NCI-H526 treated with DMSO at 0.1 percent for 48 hours (cell line): ENCODE measurements at regions not wholly inside any gene's neighbourhood (a gene's known extent, or its start where the extent isn't known, plus 50 kb on each side); places are given as distances from the start of the nearest gene placed in this dataset.
"Not testable (repeated sequence)": the region's sequence is repeated elsewhere in the genome, so short reads cannot be mapped to it uniquely, and the experiment has no call there.

Experiments
- DNase-seq: peaks from one replicate; lab custom pipeline; 2025; lab: John Stamatoyannopoulos, UW

DNA sequence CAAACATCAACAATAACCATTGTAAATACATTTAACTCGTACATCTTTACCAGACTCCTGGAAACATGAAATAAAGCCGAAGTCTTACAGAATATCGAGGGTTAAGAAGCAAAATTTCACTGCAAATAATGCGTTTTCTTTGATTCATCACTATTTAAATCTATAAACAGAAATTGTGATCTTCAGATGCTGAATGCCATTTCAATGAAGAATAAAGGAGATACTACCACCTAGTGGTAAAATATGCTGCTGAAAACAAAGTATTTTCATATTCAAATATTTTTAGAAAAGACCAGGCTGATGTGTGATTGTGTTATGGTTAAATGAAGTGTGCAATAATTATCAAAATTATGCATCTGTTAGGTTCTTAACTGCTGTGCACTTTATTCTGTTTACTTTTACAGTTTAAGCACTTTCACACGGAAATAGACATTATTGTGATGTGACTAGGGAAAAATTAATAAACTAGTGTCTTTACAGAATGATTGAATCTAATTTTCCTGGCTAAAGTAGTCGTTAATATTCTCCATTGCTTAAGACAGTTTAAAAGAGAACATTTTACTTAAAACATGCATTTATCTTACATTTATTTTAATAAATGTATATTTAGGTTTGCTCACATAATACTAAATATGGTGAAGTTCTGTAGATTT lies 1093.1 kb downstream of the MRPL39 start:
- peak; percentile 7 for DNase-seq

DNA sequence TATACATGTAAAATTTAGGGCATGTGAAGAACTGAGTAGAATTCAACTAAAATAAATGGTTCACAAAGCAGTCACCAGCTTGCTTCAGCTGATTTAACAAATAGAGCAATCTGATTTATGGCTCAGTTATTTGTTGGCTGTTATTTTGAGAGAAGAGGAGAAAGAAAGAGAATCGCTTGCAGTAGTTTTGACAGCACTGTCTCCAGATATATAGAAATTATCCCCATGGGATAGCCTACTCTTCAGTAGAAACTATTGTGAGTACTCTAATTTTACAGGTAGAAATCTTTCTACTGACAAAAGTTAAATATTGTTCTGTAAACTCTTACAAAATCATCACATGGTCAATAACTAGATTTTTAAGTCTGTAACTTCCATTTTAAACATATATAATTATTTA lies 1098.2 kb downstream of the MRPL39 start:
- DNase-seq: no peak

DNA sequence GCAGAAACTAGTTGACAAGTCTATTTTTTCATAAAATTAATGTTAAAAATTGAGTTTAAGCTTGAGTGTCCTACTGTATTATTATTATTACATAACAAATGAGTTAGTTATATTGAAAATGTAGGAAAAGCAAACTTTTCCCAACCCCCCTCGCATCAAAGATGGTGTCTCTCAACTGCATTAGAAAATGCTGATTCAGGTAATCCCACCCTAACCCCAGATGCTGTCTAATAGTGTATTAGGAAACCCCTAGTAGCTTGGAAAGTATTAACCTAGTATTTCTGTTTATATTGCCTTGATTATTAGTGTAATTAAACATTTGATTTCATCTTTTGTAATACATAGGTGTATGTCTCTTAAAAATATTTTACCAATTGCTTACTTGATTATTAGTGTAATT lies 1120.3 kb downstream of the MRPL39 start:
- no peak for DNase-seq

- not testable (repeated sequence) for DNase-seq
Observed at GRCh38 chr21:24483361-24483760, 1123.9 kb downstream of the MRPL39 start.

GRCh38 chr21:24470852-24471251 lies 1136.4 kb downstream of the MRPL39 start:
- DNase-seq: no peak

DNA sequence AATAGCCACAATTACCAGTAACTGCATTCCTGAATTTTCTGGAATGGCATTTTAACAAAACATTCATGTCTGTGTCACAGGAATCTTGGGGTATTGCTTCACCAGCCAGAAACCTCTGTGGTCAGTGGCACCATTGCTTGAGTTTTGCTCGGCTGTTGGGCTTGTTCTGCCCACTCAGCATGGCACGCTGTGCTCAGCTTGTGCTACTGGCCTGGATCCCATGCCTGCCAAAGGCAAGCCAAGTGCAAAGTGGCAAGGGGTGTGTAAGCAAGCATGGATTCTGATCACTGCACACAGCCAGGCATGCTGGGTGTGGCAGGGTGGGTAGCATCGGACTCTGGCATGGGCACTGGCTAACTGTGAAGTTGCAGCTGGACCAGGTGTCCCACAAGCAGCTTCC lies 1150.9 kb downstream of the MRPL39 start:
- no peak for DNase-seq

DNA sequence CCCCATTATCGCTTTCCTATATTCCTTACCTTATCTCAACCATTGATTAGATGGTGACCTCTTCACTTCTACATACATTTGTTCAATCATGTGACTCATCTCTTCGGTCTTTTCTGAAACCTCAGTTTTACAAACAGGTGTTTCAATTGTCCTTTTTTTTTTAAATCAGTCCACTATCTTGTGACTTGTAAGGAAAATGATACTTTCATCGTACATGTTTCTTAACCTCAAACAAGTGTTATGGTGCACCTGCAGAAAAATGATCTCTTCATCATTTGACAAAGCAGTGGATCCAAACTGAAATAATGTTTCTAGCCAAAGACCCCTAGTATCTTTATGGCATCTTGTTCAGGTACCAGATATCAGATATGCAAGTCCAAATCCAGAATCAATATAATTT lies 1157.2 kb downstream of the MRPL39 start:
- DNase-seq: no peak

GRCh38 chr21:24445517-24445916 lies 1161.8 kb downstream of the MRPL39 start:
- DNase-seq: no peak

GRCh38 chr21:24444736-24445135 lies 1162.5 kb downstream of the MRPL39 start:
- DNase-seq: no peak

DNA sequence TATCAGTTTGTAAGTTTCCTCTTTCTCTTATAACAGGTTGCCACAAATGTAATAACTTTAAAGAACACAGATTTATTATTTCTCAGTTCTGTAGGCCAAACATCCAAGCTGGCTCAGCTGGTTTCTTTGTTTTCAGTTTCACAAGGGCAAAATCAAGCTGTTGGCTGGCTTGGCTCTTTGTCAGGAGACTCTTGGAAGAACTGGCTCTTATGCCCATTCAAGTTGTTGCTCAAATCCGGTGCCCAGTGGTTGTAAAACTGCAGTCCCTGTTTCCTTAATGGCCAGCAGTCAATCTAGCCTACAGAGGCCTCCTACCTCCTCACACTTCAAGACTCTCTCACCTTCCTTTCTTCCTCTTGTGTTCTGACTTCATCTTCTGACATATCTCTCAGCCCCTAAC lies 1171.0 kb downstream of the MRPL39 start:
- DNase-seq: no peak

DNA sequence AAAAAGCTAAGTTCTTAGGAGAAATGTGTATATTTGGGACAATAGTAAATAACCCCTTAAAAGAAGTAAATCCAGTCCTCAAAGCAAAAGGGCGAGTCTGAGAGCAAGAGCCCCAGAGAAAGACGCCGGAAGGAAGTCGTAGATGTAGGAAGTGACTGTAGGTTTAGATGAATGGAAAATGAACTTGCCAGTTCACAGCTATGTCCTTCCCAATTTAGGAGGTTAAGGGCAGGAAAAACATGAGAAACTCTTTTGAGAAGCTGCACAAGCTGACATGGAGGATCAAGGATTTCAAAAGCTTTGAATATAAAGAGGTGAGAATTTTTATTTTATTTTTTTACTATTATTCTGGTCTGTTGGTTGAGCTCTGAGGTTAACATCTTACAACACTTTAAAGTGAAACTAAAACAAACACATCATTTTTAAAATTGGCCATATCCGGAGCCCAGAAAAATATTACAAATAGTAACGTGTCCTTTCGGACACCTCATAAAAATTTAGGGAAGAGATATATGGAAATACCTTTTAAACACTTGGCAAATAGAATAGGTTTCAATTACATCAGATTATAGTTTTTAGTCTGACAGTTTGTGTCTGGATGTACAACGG lies 1178.6 kb downstream of the MRPL39 start:
- DNase-seq: no peak

DNA sequence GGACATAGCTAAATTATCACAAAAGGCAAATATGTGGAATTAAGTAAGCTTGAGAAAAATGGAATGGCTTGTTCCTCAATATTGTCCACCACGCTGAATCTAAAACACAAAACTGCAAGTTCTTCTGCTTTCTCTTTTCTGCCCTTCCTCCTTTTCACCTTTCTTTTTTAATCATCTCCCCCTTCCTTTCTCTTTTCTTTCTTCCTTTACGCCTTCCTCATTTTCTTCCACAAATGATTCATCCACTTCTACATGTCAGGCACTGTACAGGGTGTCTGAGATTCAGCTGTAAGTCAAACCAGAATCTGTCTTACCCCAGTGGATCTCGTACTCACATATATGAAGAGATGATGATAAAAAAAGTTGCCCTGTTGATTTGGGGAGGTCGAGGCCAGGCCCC lies 1182.5 kb downstream of the MRPL39 start:
- DNase-seq: no peak

- DNase-seq: no peak
Observed at GRCh38 chr21:24423546-24423945, 1183.7 kb downstream of the MRPL39 start.

GRCh38 chr21:24420689-24421088 lies 1186.6 kb downstream of the MRPL39 start:
- DNase-seq: no peak

- not testable (repeated sequence) for DNase-seq
Observed at GRCh38 chr21:24419641-24420040, 1187.6 kb downstream of the MRPL39 start.

DNA sequence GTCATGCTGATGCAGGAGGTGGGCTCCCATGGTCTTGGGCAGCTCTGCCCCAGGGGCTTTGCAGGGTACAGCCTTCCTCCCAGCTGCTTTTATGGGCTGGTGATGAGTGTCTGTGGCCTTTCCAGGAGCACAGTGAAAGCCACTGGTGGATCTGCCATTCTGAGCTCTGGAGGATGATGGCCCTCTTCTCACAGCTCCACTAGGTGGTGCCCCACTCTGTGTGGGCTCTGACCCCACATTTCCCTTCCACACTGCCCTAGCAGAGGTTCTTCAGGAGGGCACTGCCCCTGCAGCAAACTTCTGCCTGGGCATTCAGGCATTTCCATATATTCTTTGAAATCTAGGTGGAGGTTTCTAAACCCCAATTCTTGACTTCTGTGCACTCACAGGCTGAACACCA lies 1188.6 kb downstream of the MRPL39 start:
- DNase-seq: no peak

GRCh38 chr21:24411429-24411828 lies 1195.9 kb downstream of the MRPL39 start:
- DNase-seq: no peak

GRCh38 chr21:24403221-24403620 lies 1204.1 kb downstream of the MRPL39 start:
- no peak for DNase-seq

DNA sequence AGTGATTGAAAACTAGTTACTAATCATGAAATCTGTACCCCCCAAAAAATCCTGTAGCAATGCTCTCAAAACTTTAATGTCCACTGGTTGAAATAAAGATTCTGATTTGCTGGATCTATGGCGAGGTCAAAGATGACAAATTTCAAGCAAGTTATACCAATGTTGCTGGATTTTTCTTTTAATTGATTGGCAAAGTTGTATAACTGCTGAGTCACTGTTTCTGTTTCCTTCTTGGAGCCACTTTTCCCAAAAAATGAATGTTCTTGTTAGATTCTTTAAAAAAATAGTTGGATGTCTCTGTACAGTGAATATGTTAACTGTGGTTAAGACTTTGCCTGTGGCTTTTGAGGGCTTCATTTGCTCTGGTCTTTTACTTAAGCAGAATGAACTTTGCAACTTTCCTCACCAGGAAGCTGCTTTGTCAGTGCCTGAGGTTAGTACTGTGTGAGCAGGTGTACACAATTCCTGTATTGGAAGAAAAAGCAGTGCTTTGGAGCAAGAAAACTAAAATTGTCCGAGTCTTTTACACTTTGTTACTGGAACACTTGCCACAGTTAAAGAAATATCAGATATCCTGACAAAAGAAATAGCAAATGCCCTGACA lies 1211.9 kb downstream of the MRPL39 start:
- no peak for DNase-seq

DNA sequence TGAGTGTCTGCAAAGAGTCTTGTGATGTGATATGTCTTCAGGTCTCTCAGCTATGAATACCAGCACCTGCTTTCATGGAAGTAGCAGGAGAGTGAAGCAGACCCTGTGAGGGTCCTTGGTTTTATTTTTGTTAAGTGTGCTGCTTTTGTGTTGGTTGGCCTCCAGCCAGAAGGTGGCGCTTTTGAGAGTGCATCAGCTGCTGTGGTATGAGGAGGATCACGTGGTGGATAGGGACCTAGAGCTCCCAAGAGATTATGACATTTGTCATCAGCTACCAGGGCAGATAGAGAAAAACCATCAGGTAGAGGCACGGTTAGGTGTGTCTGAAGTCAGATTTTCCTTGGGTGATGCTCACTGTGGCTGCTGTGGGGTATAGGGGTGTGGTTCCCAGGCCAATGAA lies 1232.1 kb downstream of the MRPL39 start:
- DNase-seq: no peak

DNA sequence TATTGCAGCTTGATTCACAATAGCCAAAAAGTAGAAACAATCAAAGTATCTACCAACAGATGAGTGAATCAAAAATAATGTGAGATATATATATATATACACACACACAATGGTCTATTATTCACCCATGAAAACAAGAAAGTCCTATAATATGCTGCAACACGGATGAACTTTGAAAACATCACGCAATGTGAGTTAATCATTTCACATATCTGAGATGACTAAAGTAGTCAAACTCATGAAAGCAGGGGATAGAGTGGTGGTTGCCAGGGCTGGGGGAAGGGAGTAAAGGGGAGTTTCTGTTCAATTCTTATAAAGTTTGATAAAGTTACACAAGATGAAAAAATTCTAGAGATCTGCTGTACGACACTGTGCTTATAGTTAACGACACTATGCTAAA lies 1234.8 kb downstream of the MRPL39 start:
- DNase-seq: no peak

DNA sequence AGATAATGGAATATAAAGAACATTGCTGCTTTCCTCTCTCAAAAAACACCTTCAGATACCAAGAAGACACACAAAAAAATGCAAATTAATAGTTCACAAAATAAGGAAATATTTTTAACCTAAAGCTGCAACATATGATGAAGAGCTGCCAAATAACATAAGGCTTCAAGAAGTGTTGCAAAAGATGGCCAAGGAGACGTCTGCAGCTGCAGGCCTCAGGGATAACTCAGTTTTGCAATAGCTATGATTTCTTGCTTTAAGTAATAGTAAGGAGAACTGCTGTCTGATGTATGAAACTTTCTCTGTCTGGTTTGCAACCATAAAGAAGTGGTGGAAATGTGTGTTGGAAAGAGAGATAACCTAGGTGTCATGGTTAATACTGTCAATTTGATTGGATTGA lies 1237.5 kb downstream of the MRPL39 start:
- DNase-seq: no peak

DNA sequence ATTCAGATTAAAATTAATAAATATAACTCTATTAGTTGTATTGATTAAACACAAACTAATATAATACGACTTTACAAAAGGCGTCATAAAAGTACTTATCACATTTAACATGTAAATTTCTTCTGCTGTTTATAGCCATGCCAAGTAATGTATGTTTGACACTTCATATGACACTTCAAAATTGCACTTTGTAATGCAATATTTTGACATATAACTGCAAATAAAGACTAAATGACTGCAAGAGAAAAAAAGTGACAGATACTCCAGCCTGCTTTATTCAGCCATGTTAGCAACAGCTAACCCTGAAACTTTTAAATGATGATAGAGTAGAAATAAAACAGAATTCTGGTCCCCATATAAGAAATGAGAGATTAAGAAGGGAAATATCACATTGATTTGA lies 1238.0 kb downstream of the MRPL39 start:
- no peak for DNase-seq

DNA sequence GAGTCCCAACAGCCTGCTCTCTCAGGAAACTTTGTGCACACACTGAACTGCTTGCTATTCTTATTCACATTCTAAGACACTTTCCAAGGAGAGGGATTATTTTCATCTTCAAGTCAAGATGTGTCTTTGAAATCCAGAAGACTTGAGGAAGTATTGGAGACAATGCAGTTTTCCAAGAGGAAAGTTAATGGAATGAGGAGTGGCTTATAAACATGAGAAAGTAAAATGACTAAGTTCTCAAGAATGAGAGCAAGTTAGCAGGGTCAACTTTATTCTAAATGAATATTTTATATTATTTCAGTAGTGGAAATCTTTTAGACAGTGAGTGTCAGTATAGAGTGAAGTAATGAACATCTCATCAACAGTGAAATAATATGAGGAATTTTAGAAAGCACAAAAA lies 1239.3 kb downstream of the MRPL39 start:
- no peak for DNase-seq
